ENCODE measurements at regions not wholly inside any gene's neighbourhood (a gene's known extent, or its start where the extent isn't known, plus 50 kb on each side); places are given as distances from the start of the nearest gene placed in this dataset.

GRCh38 chr12:92621312-92621711, 81.5 kb upstream of the PLEKHG7 start:
- no peak for TF ChIP-seq CTCF (IDR thresholded peaks at IDR 0.05; ENCODE audit: low read length)
- no peak for TF ChIP-seq EZH2phosphoT487 (IDR thresholded peaks at IDR 0.05; ENCODE audit: low read length)
